ENCODE measurements at regions not wholly inside any gene's neighbourhood (a gene's known extent, or its start where the extent isn't known, plus 50 kb on each side); places are given as distances from the start of the nearest gene placed in this dataset.

GRCh38 chr6:53744321-53744720 lies 50.5 kb upstream of the LRRC1 start:
- TF ChIP-seq, protein P1, sequence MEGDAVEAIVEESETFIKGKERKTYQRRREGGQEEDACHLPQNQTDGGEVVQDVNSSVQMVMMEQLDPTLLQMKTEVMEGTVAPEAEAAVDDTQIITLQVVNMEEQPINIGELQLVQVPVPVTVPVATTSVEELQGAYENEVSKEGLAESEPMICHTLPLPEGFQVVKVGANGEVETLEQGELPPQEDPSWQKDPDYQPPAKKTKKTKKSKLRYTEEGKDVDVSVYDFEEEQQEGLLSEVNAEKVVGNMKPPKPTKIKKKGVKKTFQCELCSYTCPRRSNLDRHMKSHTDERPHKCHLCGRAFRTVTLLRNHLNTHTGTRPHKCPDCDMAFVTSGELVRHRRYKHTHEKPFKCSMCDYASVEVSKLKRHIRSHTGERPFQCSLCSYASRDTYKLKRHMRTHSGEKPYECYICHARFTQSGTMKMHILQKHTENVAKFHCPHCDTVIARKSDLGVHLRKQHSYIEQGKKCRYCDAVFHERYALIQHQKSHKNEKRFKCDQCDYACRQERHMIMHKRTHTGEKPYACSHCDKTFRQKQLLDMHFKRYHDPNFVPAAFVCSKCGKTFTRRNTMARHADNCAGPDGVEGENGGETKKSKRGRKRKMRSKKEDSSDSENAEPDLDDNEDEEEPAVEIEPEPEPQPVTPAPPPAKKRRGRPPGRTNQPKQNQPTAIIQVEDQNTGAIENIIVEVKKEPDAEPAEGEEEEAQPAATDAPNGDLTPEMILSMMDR (conservative IDR thresholded peaks at IDR 0.05) = no peak
- Mint-ChIP-seq H3K36me3 (peaks cover 22% of the 10 kb centered on the region), H3K9me3 (no peaks in the 10 kb centered on the region), H3K4me3 (peak overlapping the region; percentile 78), H3K4me1 (ENCODE audit: unreplicated experiment) (peaks cover 15% of the 10 kb centered on the region), H3K27ac (peak overlapping the region; percentile 99), H3K27me3 (no peaks in the 10 kb centered on the region)
- DNase-seq (ENCODE audit: extremely low spot score, unreplicated experiment) = no peak

DNA sequence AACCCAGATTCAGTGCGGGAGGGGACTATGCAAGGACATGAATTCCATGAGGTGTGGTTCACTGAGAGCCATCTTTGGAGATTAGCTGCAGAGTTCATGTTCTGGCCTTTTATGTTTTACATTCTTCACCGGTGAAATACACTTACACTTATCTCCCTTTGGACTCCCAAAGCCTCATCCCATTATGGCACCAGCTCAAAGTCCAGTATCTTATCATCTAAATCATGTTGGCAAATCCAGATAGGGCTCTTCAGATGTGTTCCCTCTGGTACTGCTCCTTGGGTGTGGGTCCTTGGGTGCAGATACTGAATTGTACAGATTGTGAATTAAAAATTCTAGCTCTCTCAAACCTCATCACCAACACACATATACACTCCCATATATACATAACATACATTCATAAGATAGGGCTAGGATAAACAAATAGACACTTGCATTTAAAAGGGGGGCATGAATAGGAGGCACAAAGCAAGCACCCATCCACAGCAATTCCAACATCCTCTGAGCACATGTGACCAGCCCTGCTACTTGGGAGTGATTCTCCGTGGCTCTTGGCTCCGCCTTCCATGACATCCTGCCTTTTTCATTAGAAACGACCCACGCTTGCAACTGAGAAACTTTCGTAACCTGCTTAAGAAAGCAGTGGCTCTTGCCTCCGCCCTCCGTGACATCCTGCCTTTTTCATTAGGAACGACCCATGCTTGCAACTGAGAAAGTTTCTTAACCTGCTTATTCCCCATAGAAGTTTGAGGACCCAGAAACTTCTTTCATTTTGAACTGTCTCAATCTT lies 53.6 kb upstream of the LRRC1 start:
- Mint-ChIP-seq H3K27me3 (no peaks in the 10 kb centered on the region), H3K36me3 (peaks cover 22% of the 10 kb centered on the region), H3K27ac (peak overlapping the region; percentile 49)

DNA sequence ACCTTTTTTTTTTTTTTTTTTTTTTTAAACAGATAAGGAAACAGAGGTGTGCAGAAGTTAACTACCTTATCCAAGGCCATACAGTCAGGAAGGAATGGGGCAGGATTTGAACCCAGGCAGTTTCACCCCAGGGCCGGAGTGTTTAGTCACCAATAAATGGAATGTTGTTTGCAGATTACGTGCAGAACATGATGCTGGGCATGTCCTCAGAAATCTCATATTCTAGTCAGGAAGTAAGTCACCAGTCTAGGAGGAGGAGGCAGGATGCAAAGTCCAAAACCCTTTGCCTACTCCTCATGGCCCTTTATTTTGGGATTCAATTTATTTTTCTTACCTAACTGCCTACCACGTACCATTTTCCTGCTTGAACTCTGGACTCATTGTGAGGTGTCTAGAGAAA lies 57.1 kb upstream of the LRRC1 start:
- no peak for DNase-seq (ENCODE audit: extremely low spot score, unreplicated experiment)
- H3K9me3 Mint-ChIP-seq = peaks cover 5% of the 10 kb centered on the region
- H3K27me3 Mint-ChIP-seq = no peaks in the 10 kb centered on the region
- H3K4me1 Mint-ChIP-seq (ENCODE audit: unreplicated experiment) = peaks cover 8% of the 10 kb centered on the region
- H3K36me3 Mint-ChIP-seq = peaks cover 14% of the 10 kb centered on the region
- H3K4me3 Mint-ChIP-seq = no peak overlapping the region
- TF ChIP-seq, protein P1 (conservative IDR thresholded peaks at IDR 0.05) = no peak
- H3K27ac Mint-ChIP-seq = peak overlapping the region; percentile 23

More for the DNA sequence above, 53.6 kb upstream of the LRRC1 start:
- Mint-ChIP-seq H3K4me3 (peak overlapping the region; percentile 8), H3K9me3 (no peaks in the 10 kb centered on the region), H3K4me1 (ENCODE audit: unreplicated experiment) (peaks cover 7% of the 10 kb centered on the region)
- no peak for DNase-seq (ENCODE audit: extremely low spot score, unreplicated experiment)
- TF ChIP-seq, protein P1 (conservative IDR thresholded peaks at IDR 0.05) = no peak

DNA sequence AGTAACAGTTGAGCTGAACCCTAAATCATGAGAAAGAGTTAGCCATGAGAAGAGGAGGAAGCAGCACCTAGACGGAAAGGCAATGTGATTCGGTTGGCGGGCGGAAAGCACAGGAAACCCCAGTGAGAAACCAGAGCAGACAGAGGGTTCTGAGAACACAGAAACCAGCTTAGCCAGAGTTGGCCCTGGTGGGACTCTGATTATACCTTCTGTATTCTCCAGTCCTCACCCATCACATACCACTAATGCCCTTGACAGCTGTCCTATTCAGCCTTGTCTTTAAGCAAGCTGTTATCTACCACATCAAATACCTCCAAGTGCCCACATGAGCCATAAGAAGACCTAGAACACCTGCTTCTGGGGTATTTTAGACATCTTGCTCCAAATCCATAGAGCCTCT lies 58.9 kb upstream of the LRRC1 start:
- TF ChIP-seq, protein P1 (conservative IDR thresholded peaks at IDR 0.05) = no peak
- Mint-ChIP-seq H3K9me3 (peaks cover 12% of the 10 kb centered on the region), H3K36me3 (peaks cover 7% of the 10 kb centered on the region)

DNA sequence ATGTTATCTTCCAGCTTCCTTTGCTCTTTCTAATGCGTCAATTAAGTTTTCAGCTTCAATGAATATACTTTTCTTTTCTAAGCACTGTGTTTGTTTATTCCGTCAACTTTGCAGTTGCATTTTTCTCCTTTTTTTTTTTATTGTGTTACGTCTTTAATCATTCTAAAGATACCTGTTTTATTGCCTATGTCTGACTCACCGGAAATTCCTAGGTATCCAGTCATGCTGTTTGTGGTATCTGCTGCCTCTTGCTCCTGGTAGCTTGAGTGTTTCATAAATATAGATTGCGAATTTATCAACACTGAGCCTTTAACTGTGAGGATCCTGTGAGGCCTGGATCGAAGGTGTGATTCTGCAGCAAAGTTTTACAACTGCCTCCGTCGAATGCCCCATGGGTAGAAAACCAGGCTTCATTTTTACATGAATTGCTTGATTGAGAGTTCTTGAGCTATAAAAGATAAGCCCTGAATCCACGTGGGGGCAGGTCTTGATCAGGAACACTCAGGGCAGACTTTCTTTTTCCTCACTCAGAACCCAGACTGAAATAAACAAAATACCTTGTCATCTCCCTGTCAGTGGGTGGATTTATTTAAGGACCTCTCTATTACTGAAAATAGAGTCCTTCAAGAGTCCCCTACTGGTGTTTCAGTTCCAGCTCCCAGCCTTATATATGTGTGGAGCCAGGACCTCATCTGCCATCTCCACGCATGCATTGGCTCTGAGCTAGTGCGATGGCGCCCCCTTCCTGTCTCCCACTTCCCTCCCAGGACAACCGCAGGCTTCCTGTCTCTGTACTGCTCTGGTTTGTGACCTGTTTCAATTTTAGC lies 60.1 kb upstream of the LRRC1 start:
- Mint-ChIP-seq H3K27me3 (no peaks in the 10 kb centered on the region), H3K4me3 (peak overlapping the region; percentile 65), H3K36me3 (peaks cover 6% of the 10 kb centered on the region), H3K9me3 (peaks cover 12% of the 10 kb centered on the region), H3K27ac (peak overlapping the region; percentile 89), H3K4me1 (ENCODE audit: unreplicated experiment) (peaks cover 15% of the 10 kb centered on the region)
- TF ChIP-seq, protein P1 (conservative IDR thresholded peaks at IDR 0.05) = peak; percentile 40
- DNase-seq (ENCODE audit: extremely low spot score, unreplicated experiment) = no peak

More for the DNA sequence above, 58.9 kb upstream of the LRRC1 start:
- Mint-ChIP-seq H3K27ac (no peak overlapping the region), H3K4me1 (ENCODE audit: unreplicated experiment) (peaks cover 14% of the 10 kb centered on the region), H3K27me3 (no peaks in the 10 kb centered on the region), H3K4me3 (no peak overlapping the region)
- DNase-seq (ENCODE audit: extremely low spot score, unreplicated experiment) = no peak
